ENCODE measurements at regions not wholly inside any gene's neighbourhood (a gene's known extent, or its start where the extent isn't known, plus 50 kb on each side); places are given as distances from the start of the nearest gene placed in this dataset.

DNA sequence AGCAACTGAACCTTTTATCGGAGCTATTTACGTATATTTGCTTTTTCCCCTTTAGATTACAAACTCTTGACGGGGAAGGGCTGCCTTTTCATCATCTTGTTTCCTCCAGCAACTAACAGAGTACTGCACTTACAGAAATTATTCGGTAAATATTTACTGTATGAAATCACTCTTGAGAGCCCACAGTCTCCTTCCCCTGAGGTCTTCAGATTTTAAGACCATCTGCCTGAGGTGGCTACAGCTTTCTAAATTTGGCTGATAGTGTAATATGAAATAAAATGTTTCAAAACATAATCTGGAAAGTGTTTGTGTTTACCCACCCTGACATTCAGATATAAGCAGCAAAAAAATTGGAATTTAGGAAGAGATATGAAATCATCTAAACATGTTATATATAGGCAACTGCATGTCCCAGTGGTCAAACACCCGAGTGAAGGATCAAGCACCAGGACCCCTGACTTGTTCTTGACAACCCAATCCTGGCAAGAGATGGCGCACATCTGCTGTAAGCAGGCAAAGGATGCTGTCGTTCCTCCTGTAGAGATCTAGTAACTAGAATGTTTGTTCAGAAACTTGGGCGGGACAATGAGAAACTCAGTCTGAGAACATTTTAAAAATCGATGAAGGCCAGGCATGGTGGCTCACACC is 60.9 kb downstream of the SIPA1L2 start:
- H4K20me1 ChIP-seq (replicated peaks; ENCODE audit: control insufficient read depth, insufficient read depth, low read length) = no peaks in the 10 kb centered on the region
- no peak for ATAC-seq
- 2% methylated on average over 9 of the region's 9 CpGs for WGBS (ENCODE audit: insufficient coverage, low coverage, missing lambda C conversion rate)
- no peak overlapping the region for H3K4me3 ChIP-seq
- intact Hi-C loops (cut with micrococcal nuclease) (no loop called here), in situ Hi-C loops (cut with MboI) (no loop called here)
- no TSS peak for BruUV-seq (replicated peaks)
- H3K4me2 ChIP-seq (ENCODE audit: insufficient read depth, low read length) = no peak overlapping the region
- H2AFZ ChIP-seq (ENCODE audit: low read depth, low read length) = no peak overlapping the region
- H3K9me3 ChIP-seq (replicated peaks; ENCODE audit: control insufficient read depth, insufficient read depth, low read depth, low read length) = no peaks in the 10 kb centered on the region
- ChIA-PET CTCF (ENCODE audit: low intra/inter-chr PET ratio) (no interaction called here), POLR2A (no interaction called here)
- no peaks in the 10 kb centered on the region; a peak in 1 of 5 replicates for H3K4me1 ChIP-seq (replicated peaks in 1 of 2; ENCODE audit: control insufficient read depth in 2 of 2, insufficient read depth in 2 of 2, low read length in 2 of 2)
- no peaks in the 10 kb centered on the region for H3K9me1 ChIP-seq (ENCODE audit: control insufficient read depth, insufficient read depth, low read length)
- no peak overlapping the region for H3K27ac ChIP-seq (ENCODE audit: extremely low read depth, low read depth, low read length)
- H3K79me2 ChIP-seq (ENCODE audit: control insufficient read depth, insufficient read depth, low read length) = no peaks in the 10 kb centered on the region
- no peaks in the 10 kb centered on the region for H3K27me3 ChIP-seq (ENCODE audit: control insufficient read depth in 2 of 2, insufficient read depth in 2 of 2, low read length in 2 of 2)
- no peak overlapping the region for H3K9ac ChIP-seq (ENCODE audit: insufficient read depth in 1 of 2, low read depth in 2 of 2, low read length in 2 of 2)
- no peak for FAIRE-seq
- H3K36me3 ChIP-seq (ENCODE audit: control insufficient read depth, insufficient read depth, low read length) = no peaks in the 10 kb centered on the region
- DNase-seq (ENCODE audit: extremely low read depth in 1 of 4, low spot score in 3 of 4) = no peak
- TF ChIP-seq, protein P1, sequence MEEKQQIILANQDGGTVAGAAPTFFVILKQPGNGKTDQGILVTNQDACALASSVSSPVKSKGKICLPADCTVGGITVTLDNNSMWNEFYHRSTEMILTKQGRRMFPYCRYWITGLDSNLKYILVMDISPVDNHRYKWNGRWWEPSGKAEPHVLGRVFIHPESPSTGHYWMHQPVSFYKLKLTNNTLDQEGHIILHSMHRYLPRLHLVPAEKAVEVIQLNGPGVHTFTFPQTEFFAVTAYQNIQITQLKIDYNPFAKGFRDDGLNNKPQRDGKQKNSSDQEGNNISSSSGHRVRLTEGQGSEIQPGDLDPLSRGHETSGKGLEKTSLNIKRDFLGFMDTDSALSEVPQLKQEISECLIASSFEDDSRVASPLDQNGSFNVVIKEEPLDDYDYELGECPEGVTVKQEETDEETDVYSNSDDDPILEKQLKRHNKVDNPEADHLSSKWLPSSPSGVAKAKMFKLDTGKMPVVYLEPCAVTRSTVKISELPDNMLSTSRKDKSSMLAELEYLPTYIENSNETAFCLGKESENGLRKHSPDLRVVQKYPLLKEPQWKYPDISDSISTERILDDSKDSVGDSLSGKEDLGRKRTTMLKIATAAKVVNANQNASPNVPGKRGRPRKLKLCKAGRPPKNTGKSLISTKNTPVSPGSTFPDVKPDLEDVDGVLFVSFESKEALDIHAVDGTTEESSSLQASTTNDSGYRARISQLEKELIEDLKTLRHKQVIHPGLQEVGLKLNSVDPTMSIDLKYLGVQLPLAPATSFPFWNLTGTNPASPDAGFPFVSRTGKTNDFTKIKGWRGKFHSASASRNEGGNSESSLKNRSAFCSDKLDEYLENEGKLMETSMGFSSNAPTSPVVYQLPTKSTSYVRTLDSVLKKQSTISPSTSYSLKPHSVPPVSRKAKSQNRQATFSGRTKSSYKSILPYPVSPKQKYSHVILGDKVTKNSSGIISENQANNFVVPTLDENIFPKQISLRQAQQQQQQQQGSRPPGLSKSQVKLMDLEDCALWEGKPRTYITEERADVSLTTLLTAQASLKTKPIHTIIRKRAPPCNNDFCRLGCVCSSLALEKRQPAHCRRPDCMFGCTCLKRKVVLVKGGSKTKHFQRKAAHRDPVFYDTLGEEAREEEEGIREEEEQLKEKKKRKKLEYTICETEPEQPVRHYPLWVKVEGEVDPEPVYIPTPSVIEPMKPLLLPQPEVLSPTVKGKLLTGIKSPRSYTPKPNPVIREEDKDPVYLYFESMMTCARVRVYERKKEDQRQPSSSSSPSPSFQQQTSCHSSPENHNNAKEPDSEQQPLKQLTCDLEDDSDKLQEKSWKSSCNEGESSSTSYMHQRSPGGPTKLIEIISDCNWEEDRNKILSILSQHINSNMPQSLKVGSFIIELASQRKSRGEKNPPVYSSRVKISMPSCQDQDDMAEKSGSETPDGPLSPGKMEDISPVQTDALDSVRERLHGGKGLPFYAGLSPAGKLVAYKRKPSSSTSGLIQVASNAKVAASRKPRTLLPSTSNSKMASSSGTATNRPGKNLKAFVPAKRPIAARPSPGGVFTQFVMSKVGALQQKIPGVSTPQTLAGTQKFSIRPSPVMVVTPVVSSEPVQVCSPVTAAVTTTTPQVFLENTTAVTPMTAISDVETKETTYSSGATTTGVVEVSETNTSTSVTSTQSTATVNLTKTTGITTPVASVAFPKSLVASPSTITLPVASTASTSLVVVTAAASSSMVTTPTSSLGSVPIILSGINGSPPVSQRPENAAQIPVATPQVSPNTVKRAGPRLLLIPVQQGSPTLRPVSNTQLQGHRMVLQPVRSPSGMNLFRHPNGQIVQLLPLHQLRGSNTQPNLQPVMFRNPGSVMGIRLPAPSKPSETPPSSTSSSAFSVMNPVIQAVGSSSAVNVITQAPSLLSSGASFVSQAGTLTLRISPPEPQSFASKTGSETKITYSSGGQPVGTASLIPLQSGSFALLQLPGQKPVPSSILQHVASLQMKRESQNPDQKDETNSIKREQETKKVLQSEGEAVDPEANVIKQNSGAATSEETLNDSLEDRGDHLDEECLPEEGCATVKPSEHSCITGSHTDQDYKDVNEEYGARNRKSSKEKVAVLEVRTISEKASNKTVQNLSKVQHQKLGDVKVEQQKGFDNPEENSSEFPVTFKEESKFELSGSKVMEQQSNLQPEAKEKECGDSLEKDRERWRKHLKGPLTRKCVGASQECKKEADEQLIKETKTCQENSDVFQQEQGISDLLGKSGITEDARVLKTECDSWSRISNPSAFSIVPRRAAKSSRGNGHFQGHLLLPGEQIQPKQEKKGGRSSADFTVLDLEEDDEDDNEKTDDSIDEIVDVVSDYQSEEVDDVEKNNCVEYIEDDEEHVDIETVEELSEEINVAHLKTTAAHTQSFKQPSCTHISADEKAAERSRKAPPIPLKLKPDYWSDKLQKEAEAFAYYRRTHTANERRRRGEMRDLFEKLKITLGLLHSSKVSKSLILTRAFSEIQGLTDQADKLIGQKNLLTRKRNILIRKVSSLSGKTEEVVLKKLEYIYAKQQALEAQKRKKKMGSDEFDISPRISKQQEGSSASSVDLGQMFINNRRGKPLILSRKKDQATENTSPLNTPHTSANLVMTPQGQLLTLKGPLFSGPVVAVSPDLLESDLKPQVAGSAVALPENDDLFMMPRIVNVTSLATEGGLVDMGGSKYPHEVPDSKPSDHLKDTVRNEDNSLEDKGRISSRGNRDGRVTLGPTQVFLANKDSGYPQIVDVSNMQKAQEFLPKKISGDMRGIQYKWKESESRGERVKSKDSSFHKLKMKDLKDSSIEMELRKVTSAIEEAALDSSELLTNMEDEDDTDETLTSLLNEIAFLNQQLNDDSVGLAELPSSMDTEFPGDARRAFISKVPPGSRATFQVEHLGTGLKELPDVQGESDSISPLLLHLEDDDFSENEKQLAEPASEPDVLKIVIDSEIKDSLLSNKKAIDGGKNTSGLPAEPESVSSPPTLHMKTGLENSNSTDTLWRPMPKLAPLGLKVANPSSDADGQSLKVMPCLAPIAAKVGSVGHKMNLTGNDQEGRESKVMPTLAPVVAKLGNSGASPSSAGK (IDR thresholded peaks at IDR 0.05) = no peak
- no peak for TF ChIP-seq ZNF277 (CRISPR knock-in tag; IDR thresholded peaks at IDR 0.05; ENCODE audit: borderline replicate concordance)
- no peak for TF ChIP-seq ZNF511 (CRISPR knock-in tag; IDR thresholded peaks at IDR 0.05)
- TF ChIP-seq MEF2A (IDR thresholded peaks at IDR 0.05; ENCODE audit: control insufficient read depth, low read depth, low read length) = no peak
- TF ChIP-seq NCOA6 (IDR thresholded peaks at IDR 0.05) = no peak

Data from K562 (cell line).